ENCODE measurements at regions not wholly inside any gene's neighbourhood (a gene's known extent, or its start where the extent isn't known, plus 50 kb on each side); places are given as distances from the start of the nearest gene placed in this dataset.

GRCh38 chr3:127033171-127033570 lies 50.3 kb downstream of the PLXNA1 start:
- no peak for DNase-seq (ENCODE audit: low read depth in 2 of 2)

GRCh38 chr3:127033786-127034185 lies 50.9 kb downstream of the PLXNA1 start:
- no peak for DNase-seq (ENCODE audit: low read depth in 2 of 2)

- DNase-seq (ENCODE audit: low read depth in 2 of 2), result no peak
These were observed 51.5 kb downstream of the PLXNA1 start for GRCh38 chr3:127034195-127034989.

- no peak for DNase-seq (ENCODE audit: low read depth in 2 of 2)
These were observed 52.2 kb downstream of the PLXNA1 start for GRCh38 chr3:127034990-127035652.

GRCh38 chr3:127035677-127036076 lies 52.8 kb downstream of the PLXNA1 start:
- DNase-seq (ENCODE audit: low read depth in 2 of 2), result peak; percentile 37 to 47

GRCh38 chr3:127036209-127037020 lies 53.5 kb downstream of the PLXNA1 start:
- no peak for DNase-seq (ENCODE audit: low read depth in 2 of 2)

GRCh38 chr3:127037021-127037400 lies 54.1 kb downstream of the PLXNA1 start:
- no peak for DNase-seq (ENCODE audit: low read depth in 2 of 2)

GRCh38 chr3:127037418-127037841 lies 54.5 kb downstream of the PLXNA1 start:
- no peak for DNase-seq (ENCODE audit: low read depth in 2 of 2)

- no peak for DNase-seq (ENCODE audit: low read depth in 2 of 2)
These were observed 55.1 kb downstream of the PLXNA1 start for GRCh38 chr3:127037971-127038446.

GRCh38 chr3:127038466-127038865 lies 55.6 kb downstream of the PLXNA1 start:
- DNase-seq (ENCODE audit: low read depth in 2 of 2), result no peak

GRCh38 chr3:127038923-127039581 lies 56.1 kb downstream of the PLXNA1 start:
- no peak for DNase-seq (ENCODE audit: low read depth in 2 of 2)

- DNase-seq (ENCODE audit: low read depth in 2 of 2), result no peak
These were observed 56.8 kb downstream of the PLXNA1 start for GRCh38 chr3:127039719-127040118.

- DNase-seq (ENCODE audit: low read depth in 2 of 2), result no peak
These were observed 57.3 kb downstream of the PLXNA1 start for GRCh38 chr3:127040216-127040615.

GRCh38 chr3:127041264-127041820 lies 58.4 kb downstream of the PLXNA1 start:
- no peak for DNase-seq (ENCODE audit: low read depth in 2 of 2)

GRCh38 chr3:127041933-127042332 lies 59.0 kb downstream of the PLXNA1 start:
- no peak for DNase-seq (ENCODE audit: low read depth in 2 of 2)

- no peak for DNase-seq (ENCODE audit: low read depth in 2 of 2)
These were observed 59.7 kb downstream of the PLXNA1 start for GRCh38 chr3:127042634-127043033.

- DNase-seq (ENCODE audit: low read depth in 2 of 2), result no peak
These were observed 60.2 kb downstream of the PLXNA1 start for GRCh38 chr3:127043041-127043641.

GRCh38 chr3:127043731-127044510 lies 61.0 kb downstream of the PLXNA1 start:
- no peak for DNase-seq (ENCODE audit: low read depth in 2 of 2)

GRCh38 chr3:127044996-127045395 lies 62.1 kb downstream of the PLXNA1 start:
- no peak for DNase-seq (ENCODE audit: low read depth in 2 of 2)

- no peak for DNase-seq (ENCODE audit: low read depth in 2 of 2)
These were observed 62.6 kb downstream of the PLXNA1 start for GRCh38 chr3:127045435-127046045.
